ENCODE measurements at regions not wholly inside any gene's neighbourhood (a gene's known extent, or its start where the extent isn't known, plus 50 kb on each side); places are given as distances from the start of the nearest gene placed in this dataset.

- TF ChIP-seq CTCF (IDR thresholded peaks at IDR 0.05) (no peak), EZH2 (IDR thresholded peaks at IDR 0.05; ENCODE audit: borderline replicate concordance, insufficient read depth, low read depth, low read length, poor library complexity, severe bottlenecking) (no peak)
Measured at GRCh38 chr6:71507183-71507582, 218.6 kb downstream of the OGFRL1 start.
